HG03280 (cell line): ENCODE measurements at regions not wholly inside any gene's neighbourhood (a gene's known extent, or its start where the extent isn't known, plus 50 kb on each side); places are given as distances from the start of the nearest gene placed in this dataset.
"Not testable (repeated sequence)": the region's sequence is repeated elsewhere in the genome, so short reads cannot be mapped to it uniquely, and the experiment has no call there.

ENCODE experiments used
- ATAC-seq: cut with Tn5 transposase; IDR thresholded peaks from one replicate; pipeline ENCODE4 v1.9.1; 2021; ENCODE audit warnings: mild to moderate bottlenecking, moderate library complexity; ENCODE audit not compliant: unreplicated experiment

GRCh38 chr9:105972466-105973204, 278.3 kb downstream of the TMEM38B start:
- no peak for ATAC-seq

- no peak for ATAC-seq
Observed at GRCh38 chr9:105973951-105974351, 279.6 kb downstream of the TMEM38B start.

GRCh38 chr9:105975886-105976645, 281.7 kb downstream of the TMEM38B start:
- no peak for ATAC-seq

- ATAC-seq: no peak
Observed at GRCh38 chr9:105978336-105978735, 284.0 kb downstream of the TMEM38B start.

- no peak for ATAC-seq
Observed at GRCh38 chr9:105978826-105979225, 284.5 kb downstream of the TMEM38B start.

- no peak for ATAC-seq
Observed at GRCh38 chr9:105979290-105979689, 284.9 kb downstream of the TMEM38B start.

- ATAC-seq: no peak
Observed at GRCh38 chr9:105984714-105985113, 290.4 kb downstream of the TMEM38B start.

GRCh38 chr9:105993116-105993854, 298.9 kb downstream of the TMEM38B start:
- ATAC-seq: no peak

GRCh38 chr9:105993921-105994715, 299.8 kb downstream of the TMEM38B start:
- ATAC-seq: no peak

- ATAC-seq: no peak
Observed at GRCh38 chr9:105994970-105995369, 300.6 kb downstream of the TMEM38B start.

GRCh38 chr9:106017198-106017740, 322.9 kb downstream of the TMEM38B start:
- ATAC-seq: no peak

GRCh38 chr9:106019039-106019680, 324.8 kb downstream of the TMEM38B start:
- no peak for ATAC-seq

GRCh38 chr9:106019702-106020101, 325.4 kb downstream of the TMEM38B start:
- ATAC-seq: no peak

- ATAC-seq: no peak
Observed at GRCh38 chr9:106020186-106020585, 325.8 kb downstream of the TMEM38B start.

- ATAC-seq: no peak
Observed at GRCh38 chr9:106023455-106023854, 329.1 kb downstream of the TMEM38B start.

GRCh38 chr9:106025453-106025852, 331.1 kb downstream of the TMEM38B start:
- ATAC-seq: no peak

- ATAC-seq: not testable (repeated sequence)
Observed at GRCh38 chr9:106030146-106030545, 335.8 kb downstream of the TMEM38B start.

GRCh38 chr9:106032978-106033377, 338.6 kb downstream of the TMEM38B start:
- ATAC-seq: no peak

GRCh38 chr9:106035806-106036205, 341.5 kb downstream of the TMEM38B start:
- ATAC-seq: no peak
